GM18519 (cell line): ENCODE measurements at regions not wholly inside any gene's neighbourhood (a gene's known extent, or its start where the extent isn't known, plus 50 kb on each side); places are given as distances from the start of the nearest gene placed in this dataset.

ENCODE experiments used
- ATAC-seq: cut with Tn5 transposase; IDR thresholded peaks from one replicate; pipeline ENCODE4 v1.9.1; 2021; ENCODE audit warnings: mild to moderate bottlenecking, moderate library complexity; ENCODE audit not compliant: unreplicated experiment, low FRiP score

DNA sequence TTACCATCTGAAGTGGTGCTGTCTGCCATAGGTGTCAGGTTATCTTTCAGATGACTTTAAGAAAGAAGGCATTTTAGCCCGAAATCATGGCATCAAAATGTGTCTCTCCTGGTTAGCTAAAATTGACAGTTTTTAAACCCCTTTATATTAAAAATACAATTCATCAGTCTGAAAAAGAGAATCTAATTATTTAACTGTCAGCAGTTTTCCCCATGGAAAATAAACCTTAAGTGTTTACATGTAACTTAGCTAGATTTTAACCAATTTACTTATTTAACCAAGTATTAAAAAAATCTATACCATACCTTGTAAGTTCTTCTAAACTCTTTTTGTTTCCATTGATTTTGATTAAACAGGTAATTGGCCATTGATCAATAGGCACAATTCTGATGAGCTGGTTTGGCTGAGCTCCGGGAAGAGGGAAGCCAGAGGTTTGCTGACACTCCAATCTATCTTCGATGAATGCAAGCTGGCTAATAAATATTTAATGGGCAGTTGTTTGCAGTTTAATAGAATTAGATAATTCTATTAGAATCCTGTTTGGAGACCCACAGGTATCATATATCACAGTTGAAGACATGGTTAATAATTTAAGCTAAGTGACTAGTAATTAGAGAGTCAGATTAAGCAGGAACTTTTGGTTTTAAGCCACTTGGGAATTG is 114.0 kb downstream of the MAT2B start:
- no peak for ATAC-seq

GRCh38 chr5:163619951-163620350 is 114.5 kb downstream of the MAT2B start:
- ATAC-seq: no peak

GRCh38 chr5:163622799-163623198 is 117.4 kb downstream of the MAT2B start:
- ATAC-seq: no peak

- no peak for ATAC-seq
Observed at GRCh38 chr5:163623524-163623923, 118.1 kb downstream of the MAT2B start.

GRCh38 chr5:163623986-163624385 is 118.6 kb downstream of the MAT2B start:
- no peak for ATAC-seq

GRCh38 chr5:163624431-163624830 is 119.0 kb downstream of the MAT2B start:
- no peak for ATAC-seq

DNA sequence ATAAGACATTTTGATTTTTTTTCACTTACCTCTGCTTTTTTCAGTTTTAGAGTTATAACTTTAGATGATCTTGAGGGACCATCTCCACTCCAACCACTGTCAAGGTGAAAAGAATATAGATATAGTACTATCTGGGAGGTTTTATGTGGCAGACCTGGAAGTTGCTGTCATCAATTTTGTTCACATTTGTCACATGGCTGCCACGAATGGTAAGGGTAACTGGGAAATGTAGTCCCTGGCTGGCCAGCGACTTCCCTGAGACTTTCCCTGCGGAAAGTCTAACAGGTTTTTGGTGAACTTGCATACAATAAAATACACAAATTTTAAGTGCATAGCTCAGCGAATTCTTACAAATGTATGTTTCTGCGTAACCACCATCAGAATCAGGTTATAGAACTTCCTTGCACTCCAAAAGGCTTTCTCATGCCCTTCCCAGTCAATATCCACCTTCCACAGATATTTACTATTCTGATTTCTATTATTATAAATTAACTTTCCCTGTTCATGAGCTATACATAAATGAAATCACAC is 121.5 kb downstream of the MAT2B start:
- no peak for ATAC-seq

DNA sequence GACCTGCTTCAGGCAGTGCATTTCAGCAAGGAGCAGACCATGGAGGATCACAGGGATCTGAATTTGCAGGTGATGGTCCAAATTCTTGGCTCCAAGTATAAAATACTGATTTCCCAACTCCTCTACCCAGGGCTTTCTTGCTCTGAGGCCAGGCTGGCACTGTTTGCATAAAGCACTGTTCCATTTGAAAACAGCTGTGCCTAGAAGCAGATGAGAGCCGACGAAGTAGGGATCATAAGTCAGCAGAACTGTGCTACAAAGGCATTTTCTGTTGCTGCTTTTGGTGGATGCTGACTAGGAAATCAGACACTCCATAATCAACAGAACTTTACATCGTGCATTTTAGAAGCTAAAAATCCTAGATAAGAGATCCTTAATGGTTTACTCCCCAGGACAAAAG is 126.4 kb downstream of the MAT2B start:
- no peak for ATAC-seq

DNA sequence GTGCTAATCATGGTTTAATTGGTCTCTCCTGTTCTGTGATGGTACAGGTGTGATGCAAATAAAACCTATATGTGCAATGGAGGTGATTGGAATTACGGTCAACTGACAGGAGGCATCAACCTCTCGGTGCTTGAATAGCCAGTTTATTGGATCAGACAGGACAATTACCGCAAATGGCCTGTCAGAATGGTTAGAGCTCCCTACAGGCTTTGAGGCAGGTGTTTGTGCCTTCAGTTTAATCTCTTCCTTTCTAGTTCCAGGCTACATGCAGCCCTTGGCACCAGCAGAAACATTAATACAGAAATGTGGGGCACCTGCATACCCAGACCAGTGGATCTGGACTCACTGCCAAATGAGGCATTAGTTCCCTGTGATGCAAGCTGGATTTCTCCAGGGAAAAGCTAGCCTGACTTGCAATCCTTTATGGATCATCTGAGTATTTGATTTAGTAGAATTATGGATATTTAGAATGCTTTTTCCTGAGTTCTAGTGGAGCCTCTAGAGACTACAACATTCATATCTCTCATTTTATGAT is 128.6 kb downstream of the MAT2B start:
- no peak for ATAC-seq

- ATAC-seq: no peak
Observed at GRCh38 chr5:163635631-163636030, 130.2 kb downstream of the MAT2B start.

GRCh38 chr5:163642904-163643303 is 137.5 kb downstream of the MAT2B start:
- ATAC-seq: no peak

- no peak for ATAC-seq
Observed at GRCh38 chr5:163645421-163646416, 140.3 kb downstream of the MAT2B start.

DNA sequence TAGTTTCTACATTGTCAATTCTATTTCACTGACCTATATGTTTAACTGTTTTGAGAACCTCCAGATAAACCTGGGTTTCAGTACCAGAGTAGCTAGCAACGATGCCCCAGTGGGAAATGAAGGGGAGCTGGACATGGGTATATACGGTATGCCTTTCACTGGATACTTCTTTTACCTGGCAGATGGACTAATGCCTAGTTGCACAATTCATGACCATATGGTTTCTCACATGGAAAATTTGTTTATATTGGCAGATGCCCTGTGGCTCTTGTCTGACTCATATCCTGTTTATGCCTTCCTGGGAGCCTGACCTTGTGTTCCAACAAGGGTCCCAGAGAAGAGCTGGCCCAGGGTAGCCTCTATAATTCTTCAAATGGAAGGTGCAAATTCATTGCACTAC is 144.1 kb downstream of the MAT2B start:
- no peak for ATAC-seq

DNA sequence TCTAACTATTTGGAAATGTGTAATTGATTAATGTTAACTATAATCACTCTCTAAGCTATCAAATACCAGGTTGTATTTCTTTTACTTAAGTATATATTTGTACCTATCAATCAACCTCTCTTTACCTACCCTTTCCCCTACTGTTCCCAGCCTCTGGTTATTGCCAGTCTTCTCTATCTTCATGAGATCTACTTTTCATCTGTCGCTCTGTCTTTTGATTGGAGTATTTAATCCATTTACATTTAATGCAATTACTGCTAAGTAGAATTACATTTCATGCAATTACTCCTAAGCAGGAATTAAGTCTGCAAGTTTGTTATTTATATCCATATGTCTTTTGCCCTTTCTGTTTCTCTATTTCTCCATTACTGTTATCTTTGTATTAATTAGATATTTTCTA is 148.1 kb downstream of the MAT2B start:
- ATAC-seq: no peak

- no peak for ATAC-seq
Observed at GRCh38 chr5:163658702-163659567, 153.5 kb downstream of the MAT2B start.

DNA sequence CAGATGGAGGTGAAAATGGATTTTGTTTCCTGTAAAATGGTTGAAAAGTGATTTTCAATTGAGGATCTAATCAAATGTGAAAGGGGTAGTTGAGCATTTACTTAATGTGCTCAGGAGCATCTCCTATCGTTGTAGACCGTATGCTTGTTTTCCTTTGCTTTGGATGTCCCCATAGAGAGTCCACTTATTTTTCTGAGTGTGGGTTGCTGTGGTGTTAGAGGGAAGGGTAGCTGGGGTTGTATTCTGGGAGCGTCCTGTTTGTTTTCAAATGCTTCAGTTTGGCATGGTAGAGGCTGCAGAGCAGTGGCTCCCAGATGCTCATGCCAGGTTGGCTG is 154.1 kb downstream of the MAT2B start:
- no peak for ATAC-seq

DNA sequence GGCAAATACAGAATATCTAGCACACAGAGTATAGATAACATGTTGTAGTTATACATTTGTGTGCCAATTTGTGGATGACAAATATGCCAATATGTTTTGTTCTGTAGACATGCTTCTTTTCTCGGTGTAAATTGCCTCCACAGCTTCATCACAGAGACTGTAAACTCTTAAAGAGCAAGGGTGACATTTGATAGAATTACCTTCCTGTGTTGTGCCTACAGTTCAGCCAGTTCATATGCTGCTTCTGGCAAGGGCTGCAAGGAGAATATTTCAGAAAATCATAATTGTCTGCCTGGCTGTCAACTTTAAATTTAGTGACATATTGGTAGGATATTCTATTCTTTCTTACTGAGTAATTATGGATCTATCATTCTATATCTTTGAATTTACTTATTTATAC is 155.1 kb downstream of the MAT2B start:
- ATAC-seq: no peak

- ATAC-seq: no peak
Observed at GRCh38 chr5:163661360-163661759, 155.9 kb downstream of the MAT2B start.

DNA sequence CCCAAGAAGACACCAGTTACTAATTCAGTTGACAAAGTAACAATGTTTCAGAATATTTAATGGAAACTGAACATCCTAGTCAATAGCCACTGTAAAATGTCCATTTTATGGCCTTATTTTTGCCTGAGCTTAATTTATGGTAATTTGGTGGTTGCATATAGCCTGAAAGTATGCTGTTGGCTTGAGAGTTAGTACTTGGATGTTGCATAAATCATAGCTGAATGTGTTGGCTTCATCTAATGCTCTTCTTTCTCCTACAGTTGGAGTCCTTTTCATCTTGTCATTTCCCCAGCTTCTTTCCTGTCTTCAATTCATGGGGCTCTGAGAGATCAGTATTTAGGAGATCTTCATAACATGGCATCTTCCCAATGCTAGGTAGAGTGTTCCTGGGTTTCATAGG is 164.6 kb downstream of the MAT2B start:
- no peak for ATAC-seq

DNA sequence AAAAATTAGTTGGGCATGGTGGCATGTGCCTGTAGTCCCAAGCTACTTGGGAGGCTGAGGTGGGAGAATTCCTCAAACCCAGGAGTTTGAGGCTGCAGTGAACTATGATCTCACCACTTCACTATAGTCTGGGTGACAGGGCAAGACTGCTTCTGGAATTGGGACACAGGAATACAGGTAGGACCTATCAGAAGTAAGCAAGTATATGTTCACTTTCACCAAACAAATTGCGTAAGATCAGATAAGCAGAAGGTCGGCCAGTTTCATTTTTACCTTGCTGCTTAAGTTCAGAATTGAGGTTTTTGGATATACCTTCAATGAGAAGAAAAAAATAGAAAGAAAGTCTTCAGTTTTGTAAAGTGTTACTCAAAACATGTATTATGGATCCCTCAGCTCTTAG is 171.7 kb downstream of the MAT2B start:
- ATAC-seq: no peak
